ENCODE measurements at regions not wholly inside any gene's neighbourhood (a gene's known extent, or its start where the extent isn't known, plus 50 kb on each side); places are given as distances from the start of the nearest gene placed in this dataset.
A peak's percentile ranks its signal among the peaks of the same experiment; 100 is the strongest.

- CTCF ChIA-PET, result interaction anchor here (1.0 to 1.5 kb wide), 4 partner anchors 10 to 433 kb away, joined by 3 read pairs; no protein-coding TSS in a partner anchor
- Mint-ChIP-seq H3K36me3 (ENCODE audit: low read depth) (no peaks in the 10 kb centered on the region), H3K27me3 (peaks cover 2% of the 10 kb centered on the region), H3K27ac (no peak overlapping the region), H3K4me3 (no peak overlapping the region), H3K4me1 (ENCODE audit: low read depth) (peaks cover 25% of the 10 kb centered on the region), H3K9me3 (peaks cover 1% of the 10 kb centered on the region)
- TF ChIP-seq CTCF (IDR thresholded peaks at IDR 0.05), result no peak
- ATAC-seq, result no peak
- no peak for DNase-seq
- POLR2A ChIA-PET, result interaction anchor here (1.1 to 1.3 kb wide), 2 partner anchors 8 to 11 kb away, joined by 3 read pairs; no protein-coding TSS in a partner anchor
- intact Hi-C loops (cut with micrococcal nuclease), result no loop called here
These were observed 72.1 kb downstream of the PHLDA1 start for GRCh38 chr12:75959506-75959905.

- ChIA-PET POLR2A (no interaction called here), CTCF (interaction anchor here (1.0 to 1.5 kb wide), 4 partner anchors 10 to 432 kb away, joined by 3 read pairs; no protein-coding TSS in a partner anchor)
- intact Hi-C loops (cut with micrococcal nuclease), result no loop called here
- no peak overlapping the region for H3K4me3 Mint-ChIP-seq
- H3K4me1 Mint-ChIP-seq (ENCODE audit: low read depth), result peaks cover 21% of the 10 kb centered on the region
- DNase-seq, result no peak
- ATAC-seq, result no peak
- no peak overlapping the region for H3K27ac Mint-ChIP-seq
- H3K27me3 Mint-ChIP-seq, result peaks cover 2% of the 10 kb centered on the region
- peaks cover 1% of the 10 kb centered on the region for H3K9me3 Mint-ChIP-seq
- no peak for TF ChIP-seq CTCF (IDR thresholded peaks at IDR 0.05)
- no peaks in the 10 kb centered on the region for H3K36me3 Mint-ChIP-seq (ENCODE audit: low read depth)
These were observed 72.5 kb downstream of the PHLDA1 start for GRCh38 chr12:75959060-75959459.

GRCh38 chr12:75955251-75955650 lies 76.3 kb downstream of the PHLDA1 start:
- H3K9me3 Mint-ChIP-seq, result no peaks in the 10 kb centered on the region
- H3K4me3 Mint-ChIP-seq, result no peak overlapping the region
- ATAC-seq (no peak), DNase-seq (no peak)
- no peak for TF ChIP-seq CTCF (IDR thresholded peaks at IDR 0.05)
- no peaks in the 10 kb centered on the region for H3K36me3 Mint-ChIP-seq (ENCODE audit: low read depth)
- no peak overlapping the region for H3K27ac Mint-ChIP-seq
- ChIA-PET POLR2A (interaction anchor here (1.4 kb wide), 1 partner anchor 22 kb away, joined by 4 read pairs; no protein-coding TSS in a partner anchor), CTCF (no interaction called here)
- H3K4me1 Mint-ChIP-seq (ENCODE audit: low read depth), result peaks cover 30% of the 10 kb centered on the region
- H3K27me3 Mint-ChIP-seq, result peaks cover 2% of the 10 kb centered on the region
- intact Hi-C loops (cut with micrococcal nuclease), result no loop called here

- Mint-ChIP-seq H3K9me3 (no peaks in the 10 kb centered on the region), H3K4me3 (no peak overlapping the region), H3K27ac (no peak overlapping the region), H3K27me3 (peaks cover 2% of the 10 kb centered on the region), H3K36me3 (ENCODE audit: low read depth) (no peaks in the 10 kb centered on the region), H3K4me1 (ENCODE audit: low read depth) (peaks cover 25% of the 10 kb centered on the region)
- no peak for DNase-seq
- TF ChIP-seq CTCF (IDR thresholded peaks at IDR 0.05), result no peak
- intact Hi-C loops (cut with micrococcal nuclease), result no loop called here
- CTCF ChIA-PET, result no interaction called here
- POLR2A ChIA-PET, result interaction anchor here (1.4 kb wide), 1 partner anchor 23 kb away, joined by 4 read pairs; no protein-coding TSS in a partner anchor
- ATAC-seq, result no peak
These were observed 76.8 kb downstream of the PHLDA1 start for GRCh38 chr12:75954749-75955148.

GRCh38 chr12:75954041-75954440 lies 77.5 kb downstream of the PHLDA1 start:
- peak; percentile 77 for ATAC-seq
- no peak for TF ChIP-seq CTCF (IDR thresholded peaks at IDR 0.05)
- H3K4me3 Mint-ChIP-seq, result no peak overlapping the region
- intact Hi-C loops (cut with micrococcal nuclease), result no loop called here
- peaks cover 20% of the 10 kb centered on the region for H3K4me1 Mint-ChIP-seq (ENCODE audit: low read depth)
- H3K27ac Mint-ChIP-seq, result no peak overlapping the region
- ChIA-PET POLR2A (no interaction called here), CTCF (interaction anchor here (0.8 kb wide), 1 partner anchor 33 kb away, joined by 3 read pairs; no protein-coding TSS in a partner anchor)
- DNase-seq, result no peak
- no peaks in the 10 kb centered on the region for H3K9me3 Mint-ChIP-seq
- H3K27me3 Mint-ChIP-seq, result peaks cover 2% of the 10 kb centered on the region
- H3K36me3 Mint-ChIP-seq (ENCODE audit: low read depth), result no peaks in the 10 kb centered on the region

Measured in activated CD8-positive, alpha-beta T cell treated with anti-CD3 and anti-CD28 coated beads for 36 hours (primary cell).